GM18519 (cell line): ENCODE measurements at regions not wholly inside any gene's neighbourhood (a gene's known extent, or its start where the extent isn't known, plus 50 kb on each side); places are given as distances from the start of the nearest gene placed in this dataset.
"Not testable (repeated sequence)": the region's sequence is repeated elsewhere in the genome, so short reads cannot be mapped to it uniquely, and the experiment has no call there.

Source experiments
- ATAC-seq: cut with Tn5 transposase; IDR thresholded peaks from one replicate; pipeline ENCODE4 v1.9.1; 2021; ENCODE audit warnings: mild to moderate bottlenecking, moderate library complexity; ENCODE audit not compliant: unreplicated experiment, low FRiP score

DNA sequence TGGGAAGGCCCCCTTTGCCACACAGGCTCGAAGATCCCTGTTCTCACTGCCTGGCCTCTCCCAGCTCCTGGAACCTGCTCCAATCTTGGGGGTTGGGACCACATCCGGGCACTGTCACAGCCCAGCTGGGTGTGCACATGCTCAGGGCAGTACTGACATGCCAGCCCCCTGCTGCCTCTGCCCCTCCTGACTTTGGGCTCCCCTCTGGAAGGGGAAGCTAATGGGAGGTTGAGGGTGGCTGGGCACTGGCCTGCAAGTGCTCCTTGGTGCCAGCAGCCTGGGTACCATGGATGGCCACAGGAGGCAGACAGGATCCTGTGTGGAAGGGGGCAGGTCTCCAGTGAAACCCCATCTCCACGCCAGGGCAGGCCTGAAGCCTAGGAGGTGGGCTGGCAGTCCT is 126.1 kb upstream of the NOL4 start:
- no peak for ATAC-seq

- no peak for ATAC-seq
Observed at GRCh38 chr18:34352385-34353163, 127.9 kb upstream of the NOL4 start.

DNA sequence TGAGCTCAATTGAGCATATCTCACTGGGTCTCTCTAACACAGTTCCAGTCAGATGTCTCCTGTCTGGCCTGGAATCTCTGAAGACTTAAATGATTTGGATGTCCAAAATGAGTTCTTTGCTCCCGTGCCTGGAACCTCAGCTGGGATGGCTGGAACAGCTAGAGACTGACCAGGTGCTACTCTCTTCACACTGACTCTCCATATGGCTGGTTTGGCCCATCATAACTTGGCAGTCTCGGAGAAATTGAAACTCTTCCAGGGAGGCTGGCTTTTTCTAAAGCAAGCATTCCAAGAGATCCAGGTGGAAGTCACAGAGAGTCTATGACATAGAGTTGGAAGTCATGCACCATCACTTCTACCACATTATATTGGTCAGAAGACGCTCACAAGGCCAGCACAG is 129.6 kb upstream of the NOL4 start:
- no peak for ATAC-seq

- no peak for ATAC-seq
Observed at GRCh38 chr18:34357944-34358580, 133.3 kb upstream of the NOL4 start.

- ATAC-seq = no peak
Observed at GRCh38 chr18:34358923-34359322, 134.2 kb upstream of the NOL4 start.

DNA sequence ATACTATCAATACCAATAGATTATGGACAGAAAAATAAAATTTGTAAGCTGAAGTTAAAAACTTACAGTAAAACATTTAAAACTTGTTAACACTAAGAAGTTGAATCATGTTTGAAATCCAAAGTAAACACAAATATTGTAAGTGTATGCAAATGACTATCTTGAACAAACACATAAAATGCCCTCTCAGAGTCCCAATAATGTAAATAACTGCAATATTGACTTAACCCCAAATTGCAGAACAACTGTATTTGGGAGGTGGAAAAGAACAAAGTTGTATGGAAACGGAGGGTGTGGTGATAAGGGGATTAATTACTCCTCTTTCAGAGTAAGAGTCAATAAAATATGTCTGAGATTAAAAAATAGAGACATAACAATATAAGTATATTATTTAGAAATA is 140.0 kb upstream of the NOL4 start:
- ATAC-seq = no peak

DNA sequence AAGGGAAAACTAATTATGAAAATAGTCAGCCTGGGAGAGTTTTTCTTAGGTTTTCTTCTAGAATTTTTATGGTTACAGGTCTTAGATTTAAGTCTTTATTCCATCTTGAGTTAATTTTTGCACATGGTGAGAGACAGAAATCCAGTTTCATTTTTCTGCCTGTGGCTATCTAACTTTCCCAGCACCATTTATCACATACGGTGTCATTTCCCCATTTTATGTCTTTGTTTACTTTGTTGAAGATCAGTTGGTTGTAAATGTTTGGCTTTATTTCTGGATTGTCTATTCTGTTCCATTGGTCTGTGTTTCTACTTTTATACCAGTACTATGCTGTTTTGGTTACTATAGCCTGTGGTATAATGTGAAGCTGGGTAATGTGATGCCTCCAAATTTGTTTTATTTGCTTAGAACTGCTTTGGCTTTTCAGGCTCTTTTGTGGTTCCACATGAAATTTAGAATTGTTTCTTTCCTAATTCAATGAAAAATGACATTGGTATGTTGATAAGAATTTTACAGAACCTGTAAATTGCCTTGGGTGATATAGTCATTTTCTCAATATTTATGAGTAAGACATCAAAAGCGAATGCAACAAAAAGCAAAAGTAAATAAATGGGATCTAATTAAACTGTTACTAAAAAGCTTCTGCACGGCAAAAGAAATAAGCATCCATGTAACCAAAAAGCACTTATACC is 146.1 kb upstream of the NOL4 start:
- ATAC-seq = no peak

GRCh38 chr18:34380326-34380725 is 155.6 kb upstream of the NOL4 start:
- ATAC-seq = no peak

- no peak for ATAC-seq
Observed at GRCh38 chr18:34385311-34385710, 160.6 kb upstream of the NOL4 start.

GRCh38 chr18:34386803-34387202 is 162.1 kb upstream of the NOL4 start:
- no peak for ATAC-seq

- no peak for ATAC-seq
Observed at GRCh38 chr18:34397286-34397896, 172.7 kb upstream of the NOL4 start.

DNA sequence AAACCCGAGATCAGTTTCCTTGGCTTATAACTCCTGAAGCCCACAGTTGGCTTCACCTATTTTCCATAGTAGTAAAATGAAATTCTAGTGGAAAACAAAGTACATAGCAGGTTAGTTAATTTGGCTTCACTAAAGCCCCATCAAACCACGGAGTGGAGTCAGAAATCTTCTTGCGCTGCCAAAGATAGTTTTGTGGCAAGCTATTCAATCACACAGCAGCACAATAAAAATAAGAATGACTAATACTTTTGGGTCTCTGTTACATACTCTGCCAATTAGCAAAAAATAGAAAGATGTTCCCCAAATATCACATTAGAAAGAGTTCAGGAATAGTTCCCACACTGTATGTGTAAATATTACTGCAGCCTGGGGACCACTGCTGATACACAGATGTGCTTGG is 175.2 kb upstream of the NOL4 start:
- no peak for ATAC-seq

DNA sequence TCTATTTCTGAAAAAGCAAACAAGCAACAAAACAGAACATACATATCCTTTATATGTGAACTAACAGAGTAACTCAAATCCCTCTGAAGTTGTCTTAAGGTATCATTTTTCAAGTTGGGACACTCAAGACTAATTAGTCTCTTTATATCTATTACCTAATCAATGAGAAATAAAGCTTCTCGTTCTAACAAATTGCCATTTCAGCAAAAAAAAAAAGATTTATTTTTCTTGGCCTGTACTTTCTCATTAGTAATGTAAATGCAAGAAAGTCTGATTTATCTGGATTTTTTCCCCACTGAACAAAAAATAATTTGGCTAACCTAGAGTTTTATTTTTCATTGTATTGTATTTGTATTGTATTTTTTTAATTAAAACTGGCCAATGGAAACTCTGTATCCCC is 176.1 kb upstream of the NOL4 start:
- ATAC-seq = no peak

GRCh38 chr18:34401775-34402174 is 177.1 kb upstream of the NOL4 start:
- ATAC-seq = no peak

- not testable (repeated sequence) for ATAC-seq
Observed at GRCh38 chr18:34407471-34407870, 182.8 kb upstream of the NOL4 start.

- no peak for ATAC-seq
Observed at GRCh38 chr18:34411952-34412351, 187.2 kb upstream of the NOL4 start.

GRCh38 chr18:34431042-34431441 is 206.3 kb upstream of the NOL4 start:
- ATAC-seq = no peak

DNA sequence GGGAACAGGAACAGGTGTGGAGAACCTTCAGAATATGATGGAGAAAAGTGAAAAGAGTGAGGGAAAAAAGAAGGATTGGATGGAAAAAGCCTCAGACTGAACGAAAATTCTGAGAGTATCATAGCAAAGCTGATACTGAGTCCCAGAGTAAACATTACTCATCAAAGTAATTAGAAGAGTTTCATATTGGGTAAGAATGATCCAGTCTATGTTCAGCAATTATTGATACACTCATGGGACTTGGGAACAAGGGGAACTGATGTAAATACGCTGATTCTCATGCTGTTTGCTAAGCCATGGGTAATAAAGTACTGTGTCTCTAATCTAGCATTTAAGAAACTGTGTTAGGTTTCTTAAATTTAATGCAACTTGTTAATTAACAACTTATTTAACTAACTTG is 219.9 kb upstream of the NOL4 start:
- ATAC-seq = no peak

DNA sequence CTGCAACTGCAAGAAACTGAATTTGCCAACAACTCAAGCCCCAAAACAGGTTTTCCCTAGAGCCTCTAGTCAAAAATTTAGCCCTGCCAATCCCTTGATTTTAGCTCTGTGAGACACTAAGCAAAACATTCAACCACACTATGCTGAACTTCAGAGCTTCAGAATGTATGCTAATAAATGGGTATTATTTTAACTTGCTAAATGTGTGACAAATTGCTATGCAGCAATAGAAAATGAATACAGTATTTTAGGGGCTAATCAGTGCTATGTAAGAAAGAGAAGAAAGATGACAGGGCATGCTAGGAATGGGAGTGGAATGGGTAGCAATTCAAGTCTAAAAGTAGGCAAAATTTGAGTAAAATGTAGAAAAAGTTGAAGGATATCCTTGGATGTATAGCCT is 223.9 kb upstream of the NOL4 start:
- ATAC-seq = no peak

DNA sequence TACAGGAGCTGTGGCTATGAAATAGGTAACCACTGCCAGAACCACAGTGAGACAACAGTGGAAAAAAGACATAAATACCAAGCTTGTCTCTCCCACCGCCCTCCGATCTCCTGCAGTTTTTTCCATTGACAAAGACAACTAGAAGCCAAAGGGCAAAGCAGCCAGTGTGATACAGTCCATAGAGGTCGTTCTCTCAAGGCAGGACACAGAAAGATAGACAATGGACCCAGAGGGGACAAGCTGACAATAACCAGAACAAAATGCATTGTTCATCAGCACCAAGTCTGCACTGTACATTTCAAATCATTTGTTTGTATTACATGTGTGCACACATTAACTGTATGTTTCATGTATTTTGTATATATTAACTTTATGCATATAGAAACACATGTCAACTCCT is 233.0 kb upstream of the NOL4 start:
- ATAC-seq = no peak

DNA sequence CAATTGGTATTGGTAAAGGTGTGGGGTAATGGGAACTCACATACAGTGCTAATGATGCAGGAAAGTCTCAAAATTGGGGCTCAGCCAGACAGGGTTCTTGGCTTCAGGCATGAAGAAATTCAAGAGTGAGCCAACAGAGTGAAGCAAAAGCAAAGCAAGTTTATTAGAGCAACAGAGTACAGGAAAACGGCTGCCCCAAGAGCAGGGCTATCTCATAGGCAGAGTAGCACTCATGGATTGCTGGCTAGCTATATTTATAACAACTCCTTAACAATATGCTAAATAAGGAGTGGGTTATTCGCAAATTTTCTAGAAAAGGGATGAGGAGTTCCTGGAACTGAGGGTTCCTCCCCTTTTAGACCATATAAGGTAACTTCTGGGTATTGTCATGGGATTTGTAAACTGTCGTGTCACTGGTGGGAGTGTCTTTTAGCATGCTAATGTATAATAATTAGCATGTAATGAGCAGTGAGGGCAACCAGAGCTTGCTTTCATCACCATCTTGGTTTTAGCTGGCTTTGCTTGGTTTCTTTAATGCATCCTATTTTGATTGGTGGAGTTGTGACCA is 233.8 kb upstream of the NOL4 start:
- ATAC-seq = no peak
